Dermis blood vessel endothelial cell (primary cell): ENCODE measurements at regions not wholly inside any gene's neighbourhood (a gene's known extent, or its start where the extent isn't known, plus 50 kb on each side); places are given as distances from the start of the nearest gene placed in this dataset.
"Not testable (repeated sequence)": the region's sequence is repeated elsewhere in the genome, so short reads cannot be mapped to it uniquely, and the experiment has no call there.

Experiments
- DNase-seq: peaks from one replicate; pipeline ENCODE4 v3.0.0; 2010

DNA sequence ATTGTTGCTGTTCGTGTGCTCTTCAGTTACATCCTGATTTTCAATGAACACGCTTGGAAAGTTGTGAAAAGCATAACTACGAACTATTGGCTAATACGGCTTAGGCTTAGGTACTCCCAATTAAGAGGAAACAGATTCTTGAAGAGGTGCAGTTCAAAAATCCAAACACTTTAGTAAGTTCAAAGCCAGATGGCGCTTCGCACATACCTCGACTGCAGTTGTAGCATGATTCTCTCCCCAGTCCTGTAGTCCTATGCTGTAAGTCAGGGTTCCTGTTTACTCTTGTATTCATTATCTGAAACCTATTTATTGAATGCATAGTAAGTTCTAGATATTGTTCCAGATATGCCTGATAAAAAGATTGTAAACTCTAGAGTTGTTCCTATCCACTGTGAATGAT, 165.2 kb downstream of the TRIB2 start:
- no peak for DNase-seq

DNA sequence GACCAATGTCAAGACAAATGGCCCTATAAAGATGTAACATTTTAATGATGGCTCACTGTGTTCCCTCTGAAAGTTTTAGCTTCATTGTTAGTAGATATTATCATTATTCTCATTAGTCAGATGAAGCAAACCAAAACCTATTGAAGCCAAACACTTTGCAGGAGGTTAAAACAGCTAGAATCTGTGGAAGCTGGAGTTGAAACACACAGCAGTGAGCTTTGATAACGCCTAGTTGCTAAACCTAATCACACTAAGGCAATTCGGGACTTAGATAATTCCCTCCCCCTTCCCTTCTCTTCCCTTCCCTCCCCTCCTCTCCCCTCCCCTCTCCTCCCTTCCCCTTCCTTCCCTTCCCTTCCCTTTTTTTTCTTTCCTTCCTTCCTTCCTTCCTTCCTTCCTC, 165.7 kb downstream of the TRIB2 start:
- DNase-seq, result no peak

DNA sequence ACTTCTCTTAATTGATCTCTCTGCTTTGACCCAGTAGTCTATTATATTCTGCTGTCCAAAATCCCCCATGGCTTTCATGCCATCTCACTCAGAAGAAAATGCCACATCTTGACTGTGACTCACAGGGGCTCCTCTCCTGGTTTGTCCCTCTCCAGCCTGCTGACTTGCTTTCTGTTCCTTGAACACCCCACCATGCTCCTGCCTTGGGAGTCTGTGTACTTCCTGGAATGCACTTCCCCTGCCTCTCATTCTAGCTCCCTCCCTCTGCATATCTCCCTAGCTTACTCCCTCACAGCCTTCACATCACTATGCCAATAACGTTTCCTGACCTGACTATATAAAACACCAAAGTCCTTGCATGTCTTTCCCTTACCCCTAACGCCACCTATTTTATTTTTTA, 167.2 kb downstream of the TRIB2 start:
- peak; percentile 26 for DNase-seq

- DNase-seq, result peak; percentile 83
These were observed 168.1 kb downstream of the TRIB2 start for GRCh38 chr2:12884713-12885282.

GRCh38 chr2:12890066-12890465, 173.3 kb downstream of the TRIB2 start:
- no peak for DNase-seq

- DNase-seq, result no peak
These were observed 173.8 kb downstream of the TRIB2 start for GRCh38 chr2:12890481-12890991.

DNA sequence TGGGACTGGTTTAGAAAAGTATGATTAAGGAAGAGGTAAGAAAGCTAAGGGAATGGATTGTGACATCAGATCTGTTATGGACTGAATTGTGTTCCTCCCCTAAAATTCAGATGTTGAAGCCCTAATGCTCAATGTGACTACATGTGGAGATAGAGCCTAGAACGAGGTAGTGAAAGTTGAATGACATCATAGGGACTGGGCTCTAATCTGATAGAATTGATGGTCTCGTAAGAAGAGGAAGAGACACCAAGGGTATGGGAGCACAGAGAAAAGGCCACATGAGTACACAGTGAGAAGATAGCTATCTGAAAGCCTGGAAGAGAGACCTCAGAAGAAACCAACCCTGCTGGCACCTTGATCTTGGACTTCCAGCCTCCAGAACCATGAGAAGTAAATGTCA, 178.3 kb downstream of the TRIB2 start:
- DNase-seq, result no peak

GRCh38 chr2:12896318-12896982, 179.7 kb downstream of the TRIB2 start:
- DNase-seq, result no peak

DNA sequence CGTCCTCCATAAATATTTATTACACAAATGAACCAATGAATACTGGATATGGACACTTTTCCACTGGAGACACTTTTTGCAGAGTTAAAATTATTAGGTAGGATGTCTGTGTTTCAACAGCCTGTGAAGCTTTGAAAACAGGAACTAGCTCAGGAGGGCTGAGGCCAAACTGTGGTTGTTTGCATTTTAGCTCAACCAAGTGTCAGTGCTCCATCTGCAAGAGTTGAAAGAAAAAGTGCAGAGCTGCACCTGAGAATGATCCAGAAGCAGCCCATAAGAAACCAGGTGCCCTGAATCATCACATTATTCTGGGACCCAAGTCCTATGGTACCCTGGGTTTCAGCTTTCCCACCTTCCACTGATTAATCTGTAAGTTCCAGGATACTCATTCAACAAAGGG, 180.4 kb downstream of the TRIB2 start:
- no peak for DNase-seq

GRCh38 chr2:12903272-12903671, 186.5 kb downstream of the TRIB2 start:
- DNase-seq, result no peak

DNA sequence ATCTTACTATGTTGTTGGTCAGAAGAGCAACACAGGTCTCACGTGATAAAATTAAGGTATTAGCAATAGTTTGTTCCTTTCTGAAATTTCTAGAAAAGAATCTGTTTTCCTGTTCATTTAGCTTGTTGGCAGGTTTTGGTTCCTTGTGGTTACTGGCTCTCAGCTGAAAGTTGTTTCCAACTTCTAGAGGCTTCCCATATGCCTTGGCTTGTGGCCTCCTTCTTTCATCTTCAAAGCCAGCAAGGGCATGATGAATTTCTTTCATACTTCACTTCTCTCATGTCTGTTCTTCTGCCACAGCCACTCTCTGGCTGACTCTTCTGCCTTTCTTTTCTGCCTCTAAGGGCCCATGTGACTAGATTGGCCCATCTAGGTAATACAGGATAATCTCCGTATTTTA, 193.7 kb downstream of the TRIB2 start:
- no peak for DNase-seq

- no peak for DNase-seq
These were observed 199.1 kb downstream of the TRIB2 start for GRCh38 chr2:12915787-12916186.

DNA sequence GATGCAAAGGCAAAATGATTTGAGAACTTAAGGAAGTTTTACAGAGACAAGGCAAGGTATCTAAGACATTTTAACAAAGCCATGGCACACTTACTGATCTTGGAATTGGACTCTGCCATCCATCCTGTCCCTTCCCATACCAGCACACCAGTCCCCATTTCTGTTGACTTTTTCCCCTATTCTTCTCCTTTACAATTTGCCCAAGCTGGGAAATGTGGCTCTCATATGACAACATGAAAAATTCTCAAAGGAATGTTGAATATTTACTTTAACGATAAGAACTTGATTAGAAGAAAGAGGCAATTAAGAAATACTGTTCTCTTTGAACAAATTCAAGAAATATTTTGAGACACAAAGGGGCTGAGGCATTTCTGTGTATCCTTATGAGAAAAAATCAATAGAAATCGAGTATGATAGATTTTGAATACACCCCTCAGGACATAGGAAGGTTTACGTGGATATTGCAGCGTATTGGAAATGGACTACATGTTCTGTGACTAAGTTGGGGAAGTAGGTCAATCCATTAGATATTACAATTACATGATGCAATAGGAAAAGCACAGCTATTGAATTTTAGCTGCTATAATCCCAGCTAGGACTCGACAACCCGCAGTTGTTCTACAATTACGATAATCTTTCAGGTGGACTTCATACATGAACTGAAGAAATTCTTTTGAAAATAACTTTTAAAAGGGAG, 201.6 kb downstream of the TRIB2 start:
- DNase-seq, result no peak

DNA sequence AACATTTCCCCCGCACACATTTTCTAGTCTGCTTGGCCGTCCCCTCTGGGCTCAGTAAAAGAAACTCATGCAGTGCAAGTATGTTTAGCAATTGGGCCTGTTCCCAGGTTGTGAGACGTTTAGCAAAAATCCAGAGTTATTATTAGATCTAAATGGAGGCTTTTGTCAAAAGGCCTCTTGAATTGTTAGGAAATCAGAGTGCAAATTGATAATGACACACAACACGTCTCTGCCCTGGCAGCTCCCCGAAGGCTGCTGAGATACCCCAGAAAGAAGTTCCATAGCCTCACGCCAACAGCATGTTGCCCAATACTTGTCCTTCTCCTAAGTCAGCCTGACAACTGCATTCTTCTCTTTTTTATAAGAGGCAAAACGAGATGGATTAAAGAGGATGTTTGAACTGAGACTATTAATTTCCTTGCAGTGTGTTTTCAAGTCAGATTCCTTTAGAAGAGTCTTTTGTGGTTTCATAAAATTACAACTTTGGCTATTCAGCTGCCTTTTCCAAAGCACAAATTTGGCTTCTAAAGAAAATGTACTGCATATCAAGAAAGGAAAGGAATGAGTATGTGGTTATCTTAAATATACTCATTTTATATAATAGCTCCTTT, 202.2 kb downstream of the TRIB2 start:
- no peak for DNase-seq

DNA sequence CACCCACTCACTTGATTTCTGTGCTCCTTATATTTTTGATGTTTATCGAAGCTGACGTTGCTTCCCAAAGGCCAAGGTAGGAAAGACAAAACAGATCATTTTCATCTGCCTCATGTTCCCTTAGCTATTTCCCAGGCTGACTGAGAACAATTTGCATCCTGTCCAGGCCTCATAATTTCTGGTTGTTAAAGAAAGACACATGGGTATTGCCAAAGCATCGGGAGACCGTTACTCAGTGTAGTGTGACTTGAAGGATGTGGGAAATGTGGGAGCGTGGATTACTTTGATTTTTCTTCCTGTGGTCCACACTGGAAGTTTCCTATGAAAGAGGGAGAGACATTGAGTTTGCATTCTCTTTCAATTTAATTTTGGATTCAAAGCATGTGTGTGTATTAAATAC, 204.6 kb downstream of the TRIB2 start:
- DNase-seq, result no peak

- peak; percentile 52 for DNase-seq
These were observed 207.3 kb downstream of the TRIB2 start for GRCh38 chr2:12923907-12924610.

GRCh38 chr2:12926641-12927040, 209.9 kb downstream of the TRIB2 start:
- not testable (repeated sequence) for DNase-seq

GRCh38 chr2:12928197-12928774, 211.6 kb downstream of the TRIB2 start:
- DNase-seq, result peak; percentile 70

DNA sequence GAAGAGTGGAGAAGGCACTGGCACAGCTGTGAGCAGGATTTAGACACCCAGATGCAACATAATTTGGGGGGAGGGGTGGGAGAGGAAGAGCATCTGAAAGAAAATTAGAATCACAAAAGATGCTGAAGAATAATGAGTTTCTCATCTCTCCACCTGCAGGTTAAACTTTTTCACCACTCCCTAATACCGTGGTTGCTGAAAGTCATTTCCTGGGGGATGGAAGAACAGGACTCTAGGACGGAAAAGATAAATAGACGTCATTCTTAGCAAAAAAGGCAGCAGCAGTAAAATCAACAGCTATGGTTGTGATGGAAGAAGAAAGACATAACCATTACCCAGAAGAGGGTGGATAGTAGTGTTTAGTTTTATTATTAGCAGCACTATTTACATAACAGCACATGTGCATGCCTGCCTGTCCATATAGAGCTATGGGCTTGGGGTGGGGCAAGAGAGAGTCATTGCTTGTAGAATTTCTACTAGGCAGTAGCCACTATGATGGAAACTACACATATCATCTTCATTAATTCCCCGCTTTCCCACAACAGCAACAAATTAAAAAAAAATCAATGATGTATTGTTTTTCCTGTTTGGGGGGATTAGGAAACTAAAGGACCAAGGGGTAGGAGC, 212.2 kb downstream of the TRIB2 start:
- no peak for DNase-seq

DNA sequence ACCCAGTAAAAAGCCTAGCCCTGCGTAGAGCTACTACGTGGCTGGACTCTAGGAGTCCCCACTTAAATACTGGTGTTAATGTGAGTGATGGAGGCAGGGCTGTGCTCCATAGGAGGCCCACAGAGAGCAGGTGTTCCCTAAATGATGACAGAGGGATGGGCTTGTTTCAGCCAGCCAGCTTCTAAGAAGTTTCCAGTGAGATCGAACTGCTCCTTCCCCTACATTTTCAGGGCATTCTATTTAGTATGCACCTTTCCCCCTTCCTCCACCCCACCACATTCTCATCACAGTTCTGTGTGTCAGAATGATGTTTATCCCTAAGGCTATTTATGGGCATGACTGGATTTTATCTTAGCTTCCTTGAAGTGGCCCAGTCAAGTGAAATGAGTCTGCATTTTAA, 213.0 kb downstream of the TRIB2 start:
- DNase-seq, result no peak

- no peak for DNase-seq
These were observed 213.7 kb downstream of the TRIB2 start for GRCh38 chr2:12930391-12930790.
